ENCODE measurements at regions not wholly inside any gene's neighbourhood (a gene's known extent, or its start where the extent isn't known, plus 50 kb on each side); places are given as distances from the start of the nearest gene placed in this dataset.

DNA sequence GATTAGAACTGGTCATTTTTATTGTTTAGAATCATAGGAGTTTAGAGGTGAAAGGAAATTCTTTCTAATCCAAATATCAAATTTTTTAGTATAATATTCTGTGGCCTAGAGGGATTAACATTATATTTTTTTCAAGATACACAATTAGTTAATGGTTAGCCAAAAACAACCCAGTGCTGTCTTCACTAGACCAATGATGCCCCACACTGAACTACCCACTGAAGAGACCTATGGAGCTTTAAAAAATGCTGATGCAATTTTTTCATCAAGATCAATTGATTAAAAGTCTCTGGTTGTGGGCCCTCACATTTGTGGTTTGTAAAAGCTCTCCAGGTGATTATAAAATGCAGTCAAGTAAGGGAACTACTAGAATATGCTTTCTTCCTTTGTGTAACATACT is 274.1 kb upstream of the C9orf72 start:
- TF ChIP-seq, protein P1, sequence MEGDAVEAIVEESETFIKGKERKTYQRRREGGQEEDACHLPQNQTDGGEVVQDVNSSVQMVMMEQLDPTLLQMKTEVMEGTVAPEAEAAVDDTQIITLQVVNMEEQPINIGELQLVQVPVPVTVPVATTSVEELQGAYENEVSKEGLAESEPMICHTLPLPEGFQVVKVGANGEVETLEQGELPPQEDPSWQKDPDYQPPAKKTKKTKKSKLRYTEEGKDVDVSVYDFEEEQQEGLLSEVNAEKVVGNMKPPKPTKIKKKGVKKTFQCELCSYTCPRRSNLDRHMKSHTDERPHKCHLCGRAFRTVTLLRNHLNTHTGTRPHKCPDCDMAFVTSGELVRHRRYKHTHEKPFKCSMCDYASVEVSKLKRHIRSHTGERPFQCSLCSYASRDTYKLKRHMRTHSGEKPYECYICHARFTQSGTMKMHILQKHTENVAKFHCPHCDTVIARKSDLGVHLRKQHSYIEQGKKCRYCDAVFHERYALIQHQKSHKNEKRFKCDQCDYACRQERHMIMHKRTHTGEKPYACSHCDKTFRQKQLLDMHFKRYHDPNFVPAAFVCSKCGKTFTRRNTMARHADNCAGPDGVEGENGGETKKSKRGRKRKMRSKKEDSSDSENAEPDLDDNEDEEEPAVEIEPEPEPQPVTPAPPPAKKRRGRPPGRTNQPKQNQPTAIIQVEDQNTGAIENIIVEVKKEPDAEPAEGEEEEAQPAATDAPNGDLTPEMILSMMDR (conservative IDR thresholded peaks at IDR 0.05) = no peak
- TF ChIP-seq EZH2 (IDR thresholded peaks at IDR 0.05; ENCODE audit: low read depth) = no peak

Data from PC-9 (cell line).